Prostate gland (tissue), 2 donors: ENCODE measurements at regions not wholly inside any gene's neighbourhood (a gene's known extent, or its start where the extent isn't known, plus 50 kb on each side); places are given as distances from the start of the nearest gene placed in this dataset.

ENCODE experiments used
- DNase-seq: peaks from one replicate; pipeline ENCODE4 v3.0.0-alpha.2; 2019; ENCODE audit warnings: low spot score
- H3K27ac ChIP-seq, 2 donors: fragments of 200-600 bp; sonication (generic); 2 replicates each; pipeline ENCODE4 v1.5.1; 2017 to 2019
- H3K27me3 ChIP-seq: fragments of 200-600 bp; sonication (generic); replicated peaks from 2 replicates; pipeline ENCODE4 v1.5.1; 2019; ENCODE audit not compliant: insufficient read depth
- H3K36me3 ChIP-seq, 2 donors: fragments of 200-600 bp; sonication (generic); 1 replicate in 1 of 2; 2 replicates in 1 of 2; pipeline versions ENCODE4 v1.5.1 to v1.8.1; 2017 to 2019
- H3K4me1 ChIP-seq: fragments of 200-600 bp; sonication (generic); replicated peaks from 2 replicates; pipeline ENCODE4 v1.5.1; 2019
- H3K4me3 ChIP-seq, 2 donors: fragments of 200-600 bp; sonication (generic); 2 replicates each; pipeline ENCODE4 v1.5.1; 2017 to 2019
- H3K9me3 ChIP-seq: fragments of 200-600 bp; sonication (generic); 2 replicates; pipeline ENCODE4 v1.5.1; 2017
- CTCF ChIP-seq, 4 experiments: fragments of 200-600 bp in 2 of 4; fragments of 450-650 bp in 2 of 4; sonication (generic) in 2 of 4; IDR thresholded peaks; 1 replicate in 3 of 4; 2 replicates in 1 of 4; pipeline ENCODE4 v1.5.1; 2016 to 2019; ENCODE audit warnings: antibody characterized with exemption in 4 of 4, mild to moderate bottlenecking in 2 of 4, moderate library complexity in 2 of 4
- POLR2A ChIP-seq: fragments of 450-650 bp; IDR thresholded peaks from one replicate; pipeline ENCODE4 v1.6.1; 2016; ENCODE audit warnings: antibody characterized with exemption, mild to moderate bottlenecking
- POLR2AphosphoS5 ChIP-seq: sonication (generic); formaldehyde crosslinking; IDR thresholded peaks from one replicate; pipeline ENCODE4 v1.6.1; 2017; ENCODE audit warnings: antibody characterized with exemption
- WGBS: methylation state at CpG from one replicate; pipeline ENCODE4 v1.1.5; 2018; 5-methylcytosine and 5-hydroxymethylcytosine counted together
- intact Hi-C: fragments of 100-400 bp; cut with DNase I; formaldehyde crosslinking; loops from one replicate; pipeline ENCODE4 v1.14.2; 2022

- intact Hi-C loops, result no loop called here
Observed at GRCh38 chr12:82635263-82635662, 51.4 kb upstream of the TMTC2 start.

More at GRCh38 chr12:82635263-82635662, 51.4 kb upstream of the TMTC2 start:
- Histone ChIP-seq H3K9me3 (no peaks in the 10 kb centered on the region), H3K4me3 (no peak overlapping the region), H3K4me1 (no peaks in the 10 kb centered on the region), H3K27me3 (no peaks in the 10 kb centered on the region), H3K36me3 (no peaks in the 10 kb centered on the region), H3K27ac (no peak overlapping the region)
- WGBS, result 91% methylated on average over 9 of the region's 9 CpGs
- TF ChIP-seq CTCF (IDR thresholded peaks at IDR 0.05) (no peak), POLR2A (no peak), POLR2AphosphoS5 (no peak)
- DNase-seq, result no peak
